ENCODE measurements at regions not wholly inside any gene's neighbourhood (a gene's known extent, or its start where the extent isn't known, plus 50 kb on each side); places are given as distances from the start of the nearest gene placed in this dataset.
"Not testable (repeated sequence)": the region's sequence is repeated elsewhere in the genome, so short reads cannot be mapped to it uniquely, and the experiment has no call there.

DNA sequence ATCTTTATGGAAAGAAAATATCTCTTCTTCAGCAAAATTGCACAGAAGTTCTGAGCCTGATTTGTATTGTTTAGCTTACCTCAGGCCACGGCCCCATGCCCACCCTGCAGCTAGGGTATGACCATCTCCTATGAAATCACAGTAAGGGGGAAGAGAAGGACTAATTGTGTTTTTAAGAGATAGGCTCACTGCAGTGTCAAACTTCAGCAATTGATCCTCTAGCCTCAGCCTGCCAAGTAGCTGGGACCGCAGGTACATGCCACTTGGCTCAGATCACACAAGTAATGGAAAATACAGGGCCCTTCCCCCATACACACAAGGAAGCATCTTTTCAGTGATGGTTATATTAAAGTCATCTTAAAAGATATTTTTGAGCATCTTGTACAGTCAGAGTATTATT is 60.0 kb downstream of the DMAC1 start:
- no peak for DNase-seq

DNA sequence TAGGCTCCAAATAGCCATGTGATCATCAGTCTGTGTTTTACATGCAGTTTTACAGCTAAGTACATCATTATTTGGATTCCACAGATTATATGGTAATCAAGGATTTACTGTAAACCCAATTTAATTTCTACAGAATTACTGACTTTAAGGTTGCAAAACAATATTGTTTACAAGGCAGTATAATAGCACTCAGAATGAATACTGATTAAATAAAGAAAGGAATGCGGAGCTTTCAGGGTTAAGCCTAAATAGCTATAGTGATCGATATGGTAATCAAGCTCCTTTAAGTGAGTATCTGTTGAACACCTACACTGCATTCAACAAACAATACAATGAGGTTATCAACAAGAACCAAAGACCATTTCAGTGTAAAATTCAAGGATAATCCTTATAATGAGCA is 64.3 kb downstream of the DMAC1 start:
- no peak for DNase-seq

DNA sequence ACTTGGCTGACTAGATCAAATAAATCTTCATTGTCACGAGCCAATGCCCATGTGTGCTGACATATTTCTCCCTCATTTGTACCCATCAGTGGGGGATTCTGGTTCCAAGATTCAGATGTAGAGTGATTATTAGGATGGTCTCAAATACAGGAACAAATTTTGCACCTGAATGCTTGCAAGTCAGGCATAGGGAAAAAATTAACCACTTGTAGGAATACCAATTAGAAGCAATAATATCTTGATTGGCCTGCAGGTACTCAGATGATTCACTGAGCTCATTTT is 69.5 kb downstream of the DMAC1 start:
- DNase-seq, result no peak

DNA sequence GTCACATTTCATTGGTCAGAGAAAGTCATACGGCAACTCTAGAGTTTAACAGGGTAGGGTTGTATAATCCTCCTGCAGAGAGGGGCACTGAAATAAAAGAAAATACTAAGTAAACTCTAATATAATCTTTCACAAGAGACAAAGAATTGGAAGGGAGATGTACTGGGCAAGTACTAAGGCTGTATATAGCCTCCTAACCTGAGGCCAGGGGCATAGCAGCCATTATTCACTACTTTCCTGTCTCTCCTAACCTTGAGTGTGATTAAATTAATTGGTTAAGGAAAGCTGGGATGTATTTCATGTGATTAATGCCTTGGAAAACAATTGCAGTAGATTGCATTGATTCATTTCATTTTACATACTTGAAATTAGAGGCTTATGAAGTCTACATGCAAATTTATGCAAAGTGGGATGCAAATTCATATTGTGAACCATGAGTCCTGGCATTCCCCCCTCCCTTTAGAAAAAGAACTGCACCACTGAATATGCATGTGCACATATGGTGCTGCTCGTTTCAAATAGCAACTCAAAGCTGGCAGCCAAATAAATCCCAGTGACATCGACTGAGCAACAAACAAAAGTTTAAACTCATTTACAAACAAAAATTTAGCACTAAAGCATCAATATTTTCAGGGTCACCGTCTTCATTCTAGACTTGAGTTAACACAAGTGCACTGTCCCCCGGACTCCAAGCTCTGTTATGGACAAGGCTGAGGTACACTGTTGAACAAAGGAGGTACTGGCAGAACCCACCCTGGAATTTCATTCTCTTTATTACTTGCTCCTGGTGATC is 70.0 kb downstream of the DMAC1 start:
- no peak for DNase-seq

DNA sequence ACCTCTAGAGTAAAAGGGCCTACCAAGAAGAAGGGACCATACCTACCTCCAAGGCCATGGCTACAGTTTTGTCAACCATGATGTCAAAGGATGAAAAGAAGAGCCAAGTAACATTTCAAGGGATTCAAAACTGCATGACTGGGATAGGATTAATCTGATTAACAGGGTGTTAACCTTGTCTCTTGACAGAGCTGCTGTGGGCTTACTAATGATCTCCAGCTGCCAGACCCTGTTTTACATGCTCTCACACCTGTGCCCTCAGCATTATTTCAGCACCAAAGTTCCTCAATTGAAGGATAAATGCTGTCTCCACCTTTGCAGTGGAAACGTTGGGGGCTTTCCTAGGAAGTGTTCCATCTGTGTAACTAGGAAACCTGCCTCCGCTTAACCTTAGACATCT is 78.3 kb downstream of the DMAC1 start:
- DNase-seq, result no peak

DNA sequence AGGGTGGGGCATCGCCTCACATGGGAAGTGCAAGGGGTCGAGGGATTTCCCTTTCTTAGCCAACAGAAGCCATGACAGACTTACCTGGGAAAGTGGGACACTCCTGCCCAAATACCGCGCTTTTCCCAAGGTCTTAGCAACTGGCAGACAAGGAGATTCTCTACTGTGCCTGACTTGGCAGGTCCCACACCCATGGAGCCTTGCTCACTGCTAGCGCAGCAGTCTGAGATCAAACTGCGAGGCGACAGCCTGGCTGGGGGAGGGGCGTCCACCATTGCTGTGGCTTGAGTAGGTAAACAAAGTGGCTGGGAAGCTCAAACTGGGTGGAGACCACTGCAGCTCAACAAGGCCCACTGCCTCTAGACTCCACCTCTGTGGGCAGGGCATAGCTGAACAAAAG is 86.5 kb downstream of the DMAC1 start:
- not testable (repeated sequence) for DNase-seq

DNA sequence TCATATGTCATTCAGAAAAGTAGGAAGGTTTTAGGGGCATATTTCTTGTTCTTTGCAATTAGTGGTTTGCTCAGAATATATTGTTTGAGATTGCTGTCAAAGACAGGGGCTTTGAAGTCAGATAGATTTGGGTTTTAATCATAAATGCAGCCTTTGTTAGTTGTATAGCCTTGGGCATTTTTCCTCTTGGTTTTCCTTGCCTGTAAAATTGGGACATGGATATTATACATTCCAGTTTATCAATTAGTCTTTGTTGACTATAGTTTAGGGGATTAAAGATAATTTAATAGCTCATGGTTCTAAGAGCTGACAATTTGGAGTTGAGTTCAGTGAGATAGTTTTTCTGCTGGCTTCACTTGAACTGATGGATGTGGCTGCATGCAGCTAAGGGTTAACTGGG is 88.9 kb downstream of the DMAC1 start:
- no peak for DNase-seq

DNA sequence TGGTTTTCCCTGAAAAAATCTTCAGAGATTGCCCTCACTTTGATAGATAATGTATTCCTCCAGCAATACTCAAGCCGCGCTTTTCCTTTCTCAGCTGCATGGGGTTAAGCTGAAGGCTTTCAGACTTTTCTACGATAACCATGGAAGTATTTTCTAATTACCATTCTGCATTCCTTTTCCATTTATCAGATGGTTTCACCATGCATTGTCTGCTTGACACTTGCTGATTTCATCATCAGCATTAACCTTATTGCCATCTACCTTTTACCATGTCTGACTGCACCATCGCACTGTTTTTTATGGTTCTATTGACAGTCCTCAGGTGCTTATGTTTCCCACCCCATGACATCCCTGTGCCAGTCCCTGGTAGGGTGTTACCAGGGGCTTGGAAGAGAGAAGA is 91.6 kb downstream of the DMAC1 start:
- DNase-seq, result no peak

DNA sequence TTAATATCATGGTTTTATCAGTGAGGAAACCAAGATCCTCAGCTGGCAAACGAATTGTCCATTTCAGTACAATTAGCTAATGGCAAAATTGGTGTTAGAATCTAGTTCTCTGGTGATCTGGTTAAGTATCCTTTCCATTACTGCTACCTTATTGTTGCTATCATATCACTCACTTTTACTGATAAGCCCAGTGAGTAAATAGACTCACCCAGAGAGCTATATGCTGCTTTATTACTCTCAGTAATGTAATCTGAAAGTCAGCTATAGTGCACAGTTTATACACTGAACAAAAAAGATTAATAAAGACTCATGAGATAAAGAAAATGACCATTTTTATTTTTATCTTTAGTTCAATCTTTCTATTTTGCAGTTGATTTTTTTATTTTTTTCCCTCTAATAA is 95.0 kb downstream of the DMAC1 start:
- no peak for DNase-seq

DNA sequence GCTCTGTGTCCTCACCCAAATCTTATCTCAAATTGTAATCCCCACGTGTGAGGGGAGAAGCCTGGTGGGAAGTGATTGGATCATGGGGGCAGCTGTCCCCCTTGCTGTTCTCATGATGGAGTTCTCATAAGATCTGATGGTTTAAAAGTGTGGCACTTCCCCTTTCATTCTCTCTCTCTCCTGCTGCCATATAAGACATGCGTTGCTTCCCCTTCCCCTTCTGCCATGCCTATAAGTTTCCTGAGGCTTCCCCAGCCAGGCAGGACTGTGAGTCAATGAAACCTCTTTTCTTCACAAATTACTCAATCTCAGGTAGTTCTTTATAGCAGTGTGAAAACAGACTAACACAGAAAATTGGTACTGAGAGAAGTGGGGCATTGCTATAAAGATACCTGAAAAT is 107.7 kb downstream of the DMAC1 start:
- no peak for DNase-seq

DNA sequence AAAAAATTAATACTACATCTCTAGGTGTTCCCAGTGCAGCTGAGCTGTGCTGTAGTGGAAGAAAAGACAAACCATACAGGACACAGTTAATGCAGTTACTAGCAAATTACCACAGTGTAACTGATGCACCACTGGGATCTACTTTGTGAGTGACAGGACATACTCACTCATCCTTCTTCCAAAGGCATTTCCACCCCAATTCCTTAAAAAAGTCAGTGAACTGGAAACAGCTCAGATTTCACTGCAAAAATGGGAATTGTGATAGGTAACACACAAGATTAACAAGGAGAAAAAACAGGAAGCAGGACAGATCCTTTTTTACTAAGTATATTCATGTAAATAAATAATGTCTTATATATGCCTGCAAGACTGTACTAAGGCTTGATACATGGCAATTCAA is 109.6 kb downstream of the DMAC1 start:
- no peak for DNase-seq

DNA sequence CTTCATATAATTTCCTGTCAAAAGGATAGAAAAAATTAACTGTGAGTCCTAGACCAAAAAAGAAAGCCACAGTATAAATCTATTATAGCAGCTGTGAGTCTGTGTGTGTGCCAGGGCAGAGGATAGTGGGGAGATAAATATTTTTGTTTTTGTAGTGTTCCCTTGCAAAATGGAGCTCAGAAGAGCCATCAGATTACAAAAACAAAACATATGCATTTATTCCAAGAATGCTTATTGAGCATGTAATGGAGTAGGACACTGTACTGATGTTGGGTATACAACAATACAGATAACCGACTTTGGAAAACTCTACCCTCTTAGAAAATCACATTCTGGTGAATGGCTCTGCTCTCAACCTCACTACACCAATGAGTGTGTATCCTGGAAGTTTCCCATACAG is 111.0 kb downstream of the DMAC1 start:
- DNase-seq, result no peak

DNA sequence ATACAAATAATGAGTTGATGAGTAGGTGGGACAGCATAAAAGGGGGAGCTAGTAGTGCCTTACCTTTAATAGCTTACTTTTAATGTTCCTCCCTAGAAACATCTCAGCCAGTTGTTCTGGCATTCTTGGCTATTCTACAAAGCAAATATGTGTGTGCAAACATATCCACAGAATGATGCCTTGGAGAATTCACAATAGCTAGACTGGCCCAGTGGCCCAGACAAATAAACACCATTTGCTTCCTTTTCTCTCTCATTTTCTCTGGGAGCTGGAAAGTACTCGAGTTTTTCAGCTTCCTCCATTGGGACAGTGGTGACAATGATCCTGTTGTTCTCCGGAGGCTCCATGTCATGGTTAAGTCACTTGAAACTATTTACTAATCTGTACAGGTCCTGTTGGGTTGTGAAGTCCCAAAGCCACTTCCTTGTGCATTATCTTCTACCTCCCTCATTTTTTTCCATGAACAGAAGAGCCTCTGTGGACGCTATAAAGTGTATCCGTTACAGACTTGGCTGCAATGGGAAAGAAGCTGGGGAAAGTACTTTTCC is 122.9 kb downstream of the DMAC1 start:
- DNase-seq, result no peak

DNA sequence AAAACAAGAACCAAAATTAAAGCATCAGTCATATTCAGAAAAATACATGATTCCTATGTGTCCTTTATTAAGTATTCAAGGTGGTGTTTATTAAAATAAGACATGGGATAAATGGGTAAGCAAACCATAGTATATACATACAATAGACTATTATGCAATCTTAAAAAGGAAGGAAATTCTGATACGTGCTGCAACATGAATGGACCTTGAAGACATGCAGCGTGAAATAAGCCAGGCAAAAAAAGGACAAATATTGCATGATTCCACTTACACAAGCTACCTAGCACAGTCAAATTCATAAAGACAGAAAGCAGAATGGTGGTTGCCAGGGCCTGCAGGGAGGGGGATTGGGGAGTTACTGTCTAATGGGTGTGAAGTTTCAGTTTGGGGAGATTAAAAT is 127.7 kb downstream of the DMAC1 start:
- no peak for DNase-seq

DNA sequence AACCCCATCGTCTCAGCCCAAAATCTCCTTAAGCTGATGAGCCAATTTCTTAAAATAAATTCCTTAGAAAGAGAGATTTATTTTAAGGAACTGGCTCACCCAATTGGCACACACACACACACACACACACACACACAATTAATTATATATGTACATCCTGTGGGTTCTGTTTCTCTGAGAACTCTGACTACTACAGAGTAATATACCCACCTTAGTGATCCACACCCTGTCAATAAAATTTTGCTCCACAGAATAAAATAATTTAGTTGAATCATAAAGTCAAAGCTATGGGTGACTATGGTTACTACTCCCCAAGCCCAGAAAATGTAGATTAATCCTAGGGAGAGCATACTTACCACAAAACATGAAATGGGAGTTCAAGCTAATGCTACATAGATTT is 131.0 kb downstream of the DMAC1 start:
- DNase-seq, result no peak

DNA sequence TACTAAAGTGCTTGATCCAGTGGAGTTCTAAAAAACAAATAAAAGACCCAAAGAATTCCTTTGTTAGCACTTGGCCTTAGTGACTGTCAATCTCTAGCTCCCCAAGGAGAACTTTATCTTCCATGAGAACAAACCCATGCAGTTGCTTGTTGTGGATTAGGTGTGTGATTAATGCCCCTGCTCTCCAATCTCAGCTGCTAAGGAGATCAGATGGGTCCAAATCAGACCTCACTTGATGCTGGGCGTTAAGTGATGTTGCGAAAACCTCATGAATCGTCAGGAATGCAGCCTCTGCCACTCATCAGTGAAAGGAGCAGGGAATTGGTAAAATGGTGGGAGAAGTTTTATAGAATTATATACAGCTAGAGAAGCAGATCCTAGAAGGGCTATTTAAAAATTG is 133.7 kb downstream of the DMAC1 start:
- no peak for DNase-seq

DNA sequence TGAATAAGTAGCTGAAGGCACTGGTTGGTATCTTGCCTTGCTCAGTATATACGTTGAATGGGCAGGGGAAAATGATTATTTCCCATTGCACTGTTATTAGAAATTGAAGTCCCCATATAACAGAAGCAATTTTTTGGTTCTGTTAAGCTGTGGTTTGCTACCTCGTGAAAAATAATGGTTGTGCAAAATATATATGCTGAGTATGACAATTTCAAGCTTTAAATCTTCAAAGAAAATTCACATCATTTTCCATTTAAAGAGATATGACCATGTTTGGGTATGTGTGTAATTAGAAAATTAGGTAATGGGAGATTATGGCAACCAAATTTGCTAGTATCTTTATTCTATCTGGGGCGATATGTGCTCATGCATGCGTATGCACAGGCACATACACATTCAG is 139.8 kb downstream of the DMAC1 start:
- DNase-seq, result no peak

DNA sequence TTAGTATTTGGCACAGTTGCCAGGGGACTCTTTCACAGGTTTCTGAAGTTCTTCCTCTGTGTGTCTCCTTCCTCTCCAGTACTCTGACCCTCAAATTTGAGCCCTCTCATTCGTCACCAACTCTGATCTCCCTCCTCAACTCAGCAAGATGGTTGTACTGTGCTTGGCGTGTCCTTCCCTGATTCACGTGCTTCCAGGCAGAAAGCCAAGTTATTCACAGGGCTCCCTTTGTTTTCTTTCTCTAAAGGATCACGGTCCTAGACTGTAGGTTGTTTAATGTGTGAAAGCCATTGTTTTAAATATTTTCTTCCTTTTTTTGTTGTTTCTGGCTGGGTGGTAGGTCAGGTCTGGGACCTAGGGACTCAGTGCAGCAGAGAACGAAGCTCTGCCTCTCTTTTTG is 142.9 kb downstream of the DMAC1 start:
- no peak for DNase-seq

DNA sequence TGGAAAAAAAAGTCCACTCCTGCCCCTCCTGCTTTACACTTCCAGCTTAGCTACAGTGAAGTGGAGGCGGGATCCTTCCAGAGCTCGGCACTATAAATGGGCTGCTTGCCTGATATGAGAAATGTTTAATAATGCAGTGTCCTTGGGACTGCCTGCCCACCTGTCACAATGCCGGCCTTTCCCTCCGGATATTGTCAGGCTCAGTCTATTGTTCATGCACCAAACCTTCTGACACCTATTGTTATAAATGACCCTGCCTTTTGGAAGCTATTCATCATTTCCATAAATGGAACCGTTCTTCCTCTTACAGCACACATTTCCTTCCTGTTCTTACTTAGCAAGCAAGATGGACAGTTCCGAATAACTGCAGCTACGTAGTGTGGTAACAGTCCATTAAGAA is 146.3 kb downstream of the DMAC1 start:
- DNase-seq, result no peak

DNA sequence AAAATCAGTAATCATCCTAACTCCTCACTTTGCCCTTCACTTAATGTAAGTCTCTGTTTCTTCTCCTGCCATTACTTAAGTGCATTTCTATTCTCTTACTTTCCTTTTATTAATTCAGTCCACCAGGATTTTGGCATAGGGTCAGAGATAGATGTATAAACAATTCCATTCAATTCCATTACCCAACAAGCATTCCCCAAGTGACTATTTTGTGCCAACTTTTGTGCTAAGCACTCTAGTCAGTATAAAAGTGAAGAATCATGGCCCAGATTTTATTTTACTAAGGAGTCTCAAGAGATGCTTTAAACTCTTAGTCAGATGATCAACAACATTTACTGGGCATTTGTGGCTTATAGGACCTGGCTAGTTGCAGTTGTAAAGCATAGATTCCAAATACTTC is 159.3 kb downstream of the DMAC1 start:
- no peak for DNase-seq

DNA sequence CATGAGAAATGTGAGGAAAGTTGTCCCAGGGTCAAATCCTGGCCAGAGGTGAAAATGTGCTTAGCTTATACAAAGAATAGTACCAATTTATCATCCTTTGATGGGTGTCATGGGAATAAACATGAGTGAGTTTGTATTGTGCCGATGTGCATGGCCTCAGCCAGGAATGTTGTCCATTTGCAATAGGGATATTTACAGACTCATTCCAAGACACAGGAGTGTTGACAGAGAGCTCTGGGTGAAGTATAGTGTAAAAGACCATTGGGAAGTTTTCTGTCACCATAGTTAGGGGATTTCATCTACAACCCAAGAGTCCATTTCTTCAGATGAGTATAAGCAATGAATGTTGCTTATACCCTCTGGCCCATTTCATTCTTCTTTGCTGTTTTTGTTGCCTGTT is 160.1 kb downstream of the DMAC1 start:
- no peak for DNase-seq

DNA sequence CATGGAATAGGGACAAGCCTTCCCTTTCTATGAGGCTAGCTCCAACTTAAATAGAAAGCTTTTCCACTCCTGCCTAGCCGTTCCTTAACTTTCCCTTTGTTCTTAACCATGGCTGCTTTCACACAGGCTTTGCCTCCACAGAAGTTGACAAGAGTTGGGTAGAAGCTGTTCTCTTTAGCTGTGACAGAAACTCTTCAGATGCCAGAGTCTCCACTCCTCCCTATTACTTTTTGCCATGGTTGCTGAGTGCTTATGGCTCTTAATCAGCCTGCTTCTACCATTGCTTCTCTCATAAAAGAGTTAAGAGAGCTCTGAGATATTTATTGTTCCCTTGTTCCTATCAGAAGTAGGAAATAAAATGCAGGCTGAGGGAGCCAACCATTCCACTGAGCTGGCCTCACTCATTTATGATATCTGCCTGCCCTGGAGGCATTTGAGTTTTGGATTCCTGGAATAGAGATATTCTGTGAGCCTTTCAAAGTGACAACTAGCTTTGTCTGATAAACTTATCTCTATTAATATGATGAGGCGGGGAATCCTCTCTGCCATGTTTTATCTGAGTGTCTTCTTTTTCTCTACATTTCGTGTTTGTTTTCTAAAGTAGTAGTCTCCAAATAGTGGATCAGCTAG is 162.6 kb downstream of the DMAC1 start:
- DNase-seq, result no peak

DNA sequence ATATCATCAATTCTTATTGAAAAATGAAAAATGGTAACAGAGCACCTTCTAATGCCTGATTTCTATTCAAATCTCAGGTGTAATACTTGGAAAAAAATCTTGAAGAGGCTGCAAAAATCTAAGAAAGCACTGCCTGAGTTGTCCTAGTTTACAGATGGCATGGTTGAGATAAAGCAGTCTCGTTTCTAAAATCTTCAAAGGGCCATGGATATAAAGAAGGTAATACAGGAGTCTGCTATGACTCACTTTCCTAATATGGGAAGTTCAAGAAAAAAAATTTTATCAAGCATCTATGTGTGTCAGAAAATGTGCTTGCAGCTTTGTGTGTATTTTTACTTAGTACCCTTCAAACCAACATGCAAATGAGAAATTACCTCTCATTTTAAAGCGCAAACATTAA is 163.3 kb downstream of the DMAC1 start:
- DNase-seq, result no peak

DNA sequence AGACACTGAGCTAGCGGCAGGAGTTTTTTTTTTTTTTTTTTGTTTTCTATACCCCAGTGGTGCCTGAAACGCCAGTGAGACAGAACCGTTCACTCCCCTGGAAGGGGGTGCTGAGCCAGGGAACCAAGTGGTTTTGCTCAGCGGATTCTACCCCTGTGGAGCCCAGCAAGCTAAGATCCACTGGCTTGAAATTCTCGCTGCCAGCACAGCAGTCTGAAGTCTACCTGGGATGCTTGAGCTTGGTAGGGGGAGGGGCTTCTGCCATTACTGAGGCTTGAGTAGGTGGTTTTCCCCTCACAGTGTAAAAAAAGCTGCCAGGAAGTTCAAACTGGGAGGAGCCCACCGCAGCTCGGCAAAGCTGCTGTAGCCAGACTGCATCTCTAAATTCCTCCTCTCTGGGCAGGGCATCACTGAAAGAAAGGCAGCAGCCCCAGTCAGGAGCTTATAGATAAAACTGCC is 173.0 kb downstream of the DMAC1 start:
- DNase-seq, result not testable (repeated sequence)

DNA sequence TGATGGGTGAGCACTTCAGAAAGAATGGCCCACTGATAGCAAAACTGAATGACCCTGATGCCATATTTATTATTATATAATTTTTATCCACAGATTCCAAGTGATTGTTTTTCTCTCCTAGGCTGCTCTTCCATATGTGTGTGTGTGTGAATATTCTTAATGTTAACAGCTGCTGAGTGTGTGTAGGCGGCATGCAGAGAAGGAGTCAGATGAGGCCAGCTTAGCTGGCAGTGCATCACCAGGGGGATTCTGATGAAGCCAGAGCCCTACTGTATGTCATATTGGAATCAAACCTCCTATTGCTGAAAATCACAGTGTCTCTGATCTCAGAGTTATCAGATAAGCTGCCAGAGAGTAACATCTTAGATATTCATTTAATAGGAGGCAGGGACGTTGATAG is 177.1 kb downstream of the DMAC1 start:
- DNase-seq, result no peak
